BLaER1 treated with 17β-estradiol and CSF1 and Interleukin-3, amounts not matched to agents 10 nM and 100 nM (cell line): ENCODE measurements at regions not wholly inside any gene's neighbourhood (a gene's known extent, or its start where the extent isn't known, plus 50 kb on each side); places are given as distances from the start of the nearest gene placed in this dataset.

Experiments
- H3K27ac ChIP-seq, 11 experiments: shearing (Covaris generic); formaldehyde crosslinking; 2 replicates each; pipeline ENCODE4 v1.8.1; 2022
- H3K27me3 ChIP-seq, 11 experiments: shearing (Covaris generic); formaldehyde crosslinking; 2 replicates each; pipeline ENCODE4 v1.8.1; 2022
- H3K36me3 ChIP-seq, 11 experiments: shearing (Covaris generic); formaldehyde crosslinking; 2 replicates each; pipeline ENCODE4 v1.8.1; 2022
- H3K4me1 ChIP-seq, 10 experiments: shearing (Covaris generic); formaldehyde crosslinking; 2 replicates each; pipeline ENCODE4 v1.8.1; 2022
- H3K4me2 ChIP-seq, 11 experiments: shearing (Covaris generic); formaldehyde crosslinking; 2 replicates each; pipeline ENCODE4 v1.8.1; 2022
- H3K4me3 ChIP-seq, 10 experiments: shearing (Covaris generic); formaldehyde crosslinking; 2 replicates each; pipeline ENCODE4 v1.8.1; 2022
- H3K9ac ChIP-seq, 11 experiments: shearing (Covaris generic); formaldehyde crosslinking; 2 replicates each; pipeline ENCODE4 v1.8.1; 2022
- H3K9me3 ChIP-seq, 11 experiments: shearing (Covaris generic); formaldehyde crosslinking; replicated peaks in 1 of 11; 2 replicates each; pipeline ENCODE4 v1.8.1; 2022
- H4K20me1 ChIP-seq, 11 experiments: shearing (Covaris generic); formaldehyde crosslinking; 2 replicates each; pipeline ENCODE4 v1.8.1; 2022
- Cebpa-rat ChIP-seq, 11 experiments: shearing (Covaris generic); IDR thresholded peaks; 2 replicates each; pipeline ENCODE4 v1.8.1; 2022

- no peaks in the 10 kb centered on the region for H3K36me3 ChIP-seq
- no peaks in the 10 kb centered on the region for H3K9me3 ChIP-seq
- H3K4me3 ChIP-seq: no peak overlapping the region
- H4K20me1 ChIP-seq: no peaks in the 10 kb centered on the region
- no peak overlapping the region for H3K27ac ChIP-seq
- no peak for TF ChIP-seq Cebpa-rat (IDR thresholded peaks at IDR 0.05)
- no peaks in the 10 kb centered on the region for H3K4me1 ChIP-seq
- H3K9ac ChIP-seq: no peak overlapping the region
- H3K27me3 ChIP-seq: no peaks in the 10 kb centered on the region
- H3K4me2 ChIP-seq: no peak overlapping the region
Measured at GRCh38 chr6:140817176-140817575, 1315.5 kb upstream of the GJE1 start.

- Histone ChIP-seq H3K4me1 (no peaks in the 10 kb centered on the region), H3K4me2 (no peak overlapping the region), H4K20me1 (no peaks in the 10 kb centered on the region), H3K36me3 (no peaks in the 10 kb centered on the region), H3K4me3 (no peak overlapping the region), H3K9me3 (no peaks in the 10 kb centered on the region), H3K9ac (no peak overlapping the region), H3K27ac (no peak overlapping the region), H3K27me3 (no peaks in the 10 kb centered on the region)
- no peak for TF ChIP-seq Cebpa-rat (IDR thresholded peaks at IDR 0.05)
Measured at GRCh38 chr6:140816681-140817080, 1316.0 kb upstream of the GJE1 start.

GRCh38 chr6:140812636-140813035 is 1320.1 kb upstream of the GJE1 start:
- Histone ChIP-seq H3K27me3 (no peaks in the 10 kb centered on the region), H3K4me1 (peaks cover 0 to 10% (median 3%) of the 10 kb centered on the region in 10 experiments; a peak in 6 of 20 replicates), H3K27ac (no peak overlapping the region), H3K4me2 (no peak overlapping the region), H3K9ac (no peak overlapping the region), H3K9me3 (no peaks in the 10 kb centered on the region), H4K20me1 (no peaks in the 10 kb centered on the region), H3K4me3 (no peak overlapping the region), H3K36me3 (no peaks in the 10 kb centered on the region)
- TF ChIP-seq Cebpa-rat (IDR thresholded peaks at IDR 0.05): no peak

GRCh38 chr6:140811642-140812041 is 1321.1 kb upstream of the GJE1 start:
- H3K9ac ChIP-seq: no peak overlapping the region
- no peak for TF ChIP-seq Cebpa-rat (IDR thresholded peaks at IDR 0.05)
- peaks cover 0 to 10% (median 3%) of the 10 kb centered on the region in 10 experiments; a peak in 6 of 20 replicates for H3K4me1 ChIP-seq
- H3K36me3 ChIP-seq: no peaks in the 10 kb centered on the region
- no peaks in the 10 kb centered on the region for H4K20me1 ChIP-seq
- no peak overlapping the region for H3K4me3 ChIP-seq
- H3K9me3 ChIP-seq: 0 out of 22 replicates have a peak, but pooled peaks cover 0 to 3% (median 0%) of the 10 kb centered on the region in 11 experiments
- no peak overlapping the region for H3K27ac ChIP-seq
- no peak overlapping the region for H3K4me2 ChIP-seq
- H3K27me3 ChIP-seq: no peaks in the 10 kb centered on the region

- no peaks in the 10 kb centered on the region for H4K20me1 ChIP-seq
- 0 out of 22 replicates have a peak, but pooled peaks cover 0 to 3% (median 0%) of the 10 kb centered on the region in 11 experiments for H3K9me3 ChIP-seq
- no peak overlapping the region for H3K9ac ChIP-seq
- H3K27me3 ChIP-seq: no peaks in the 10 kb centered on the region
- no peak overlapping the region for H3K4me3 ChIP-seq
- no peak for TF ChIP-seq Cebpa-rat (IDR thresholded peaks at IDR 0.05)
- H3K27ac ChIP-seq: no peak overlapping the region
- peak overlapping the region in 5 of 11 experiments; percentile 10 to 38 (median 18); a peak in 8 of 22 replicates for H3K4me2 ChIP-seq
- H3K4me1 ChIP-seq: peaks cover 0 to 10% (median 3%) of the 10 kb centered on the region in 10 experiments; a peak in 6 of 20 replicates
- no peaks in the 10 kb centered on the region for H3K36me3 ChIP-seq
Measured at GRCh38 chr6:140809694-140810101, 1323.0 kb upstream of the GJE1 start.

GRCh38 chr6:140806431-140806830 is 1326.3 kb upstream of the GJE1 start:
- no peaks in the 10 kb centered on the region for H3K36me3 ChIP-seq
- no peak for TF ChIP-seq Cebpa-rat (IDR thresholded peaks at IDR 0.05)
- no peak overlapping the region for H3K9ac ChIP-seq
- no peaks in the 10 kb centered on the region for H4K20me1 ChIP-seq
- H3K9me3 ChIP-seq: 0 out of 22 replicates have a peak, but pooled peaks cover 0 to 3% (median 0%) of the 10 kb centered on the region in 11 experiments
- H3K4me3 ChIP-seq: no peak overlapping the region
- H3K27me3 ChIP-seq: no peaks in the 10 kb centered on the region
- H3K27ac ChIP-seq: no peak overlapping the region
- peaks cover 0 to 10% (median 3%) of the 10 kb centered on the region in 10 experiments; a peak in 6 of 20 replicates for H3K4me1 ChIP-seq
- H3K4me2 ChIP-seq: no peak overlapping the region

GRCh38 chr6:140794544-140794943 is 1338.2 kb upstream of the GJE1 start:
- Histone ChIP-seq H3K9ac (no peak overlapping the region), H3K4me1 (no peaks in the 10 kb centered on the region), H3K4me3 (no peak overlapping the region), H3K27ac (no peak overlapping the region), H3K4me2 (no peak overlapping the region), H3K9me3 (peaks cover 0 to 4% (median 0%) of the 10 kb centered on the region in 11 experiments; a peak in 1 of 22 replicates), H3K36me3 (no peaks in the 10 kb centered on the region), H4K20me1 (no peaks in the 10 kb centered on the region), H3K27me3 (no peaks in the 10 kb centered on the region)
- TF ChIP-seq Cebpa-rat (IDR thresholded peaks at IDR 0.05): no peak

- no peak overlapping the region for H3K4me3 ChIP-seq
- no peaks in the 10 kb centered on the region for H4K20me1 ChIP-seq
- no peaks in the 10 kb centered on the region for H3K27me3 ChIP-seq
- TF ChIP-seq Cebpa-rat (IDR thresholded peaks at IDR 0.05): no peak
- H3K9ac ChIP-seq: no peak overlapping the region
- H3K36me3 ChIP-seq: no peaks in the 10 kb centered on the region
- H3K9me3 ChIP-seq: peaks cover 0 to 4% (median 0%) of the 10 kb centered on the region in 11 experiments; a peak in 1 of 22 replicates
- no peaks in the 10 kb centered on the region for H3K4me1 ChIP-seq
- H3K27ac ChIP-seq: no peak overlapping the region
- no peak overlapping the region for H3K4me2 ChIP-seq
Measured at GRCh38 chr6:140790109-140790508, 1342.6 kb upstream of the GJE1 start.

- no peak for TF ChIP-seq Cebpa-rat (IDR thresholded peaks at IDR 0.05)
- no peak overlapping the region for H3K4me2 ChIP-seq
- H3K27ac ChIP-seq: no peak overlapping the region
- no peaks in the 10 kb centered on the region for H3K36me3 ChIP-seq
- H3K9ac ChIP-seq: no peak overlapping the region
- no peaks in the 10 kb centered on the region for H3K27me3 ChIP-seq
- H3K4me3 ChIP-seq: no peak overlapping the region
- no peaks in the 10 kb centered on the region for H3K4me1 ChIP-seq
- H3K9me3 ChIP-seq: peaks cover 0 to 4% (median 0%) of the 10 kb centered on the region in 11 experiments; a peak in 1 of 22 replicates
- no peaks in the 10 kb centered on the region for H4K20me1 ChIP-seq
Measured at GRCh38 chr6:140789466-140789865, 1343.3 kb upstream of the GJE1 start.

GRCh38 chr6:140785926-140786325 is 1346.8 kb upstream of the GJE1 start:
- Histone ChIP-seq H3K4me1 (no peaks in the 10 kb centered on the region), H3K9me3 (no peaks in the 10 kb centered on the region), H3K27me3 (no peaks in the 10 kb centered on the region), H3K4me2 (no peak overlapping the region), H3K4me3 (no peak overlapping the region), H4K20me1 (no peaks in the 10 kb centered on the region), H3K36me3 (no peaks in the 10 kb centered on the region), H3K27ac (no peak overlapping the region), H3K9ac (no peak overlapping the region)
- no peak for TF ChIP-seq Cebpa-rat (IDR thresholded peaks at IDR 0.05)
